ENCODE measurements at regions not wholly inside any gene's neighbourhood (a gene's known extent, or its start where the extent isn't known, plus 50 kb on each side); places are given as distances from the start of the nearest gene placed in this dataset.
A peak's percentile ranks its signal among the peaks of the same experiment; 100 is the strongest.
"Not testable (repeated sequence)": the region's sequence is repeated elsewhere in the genome, so short reads cannot be mapped to it uniquely, and the experiment has no call there.

DNA sequence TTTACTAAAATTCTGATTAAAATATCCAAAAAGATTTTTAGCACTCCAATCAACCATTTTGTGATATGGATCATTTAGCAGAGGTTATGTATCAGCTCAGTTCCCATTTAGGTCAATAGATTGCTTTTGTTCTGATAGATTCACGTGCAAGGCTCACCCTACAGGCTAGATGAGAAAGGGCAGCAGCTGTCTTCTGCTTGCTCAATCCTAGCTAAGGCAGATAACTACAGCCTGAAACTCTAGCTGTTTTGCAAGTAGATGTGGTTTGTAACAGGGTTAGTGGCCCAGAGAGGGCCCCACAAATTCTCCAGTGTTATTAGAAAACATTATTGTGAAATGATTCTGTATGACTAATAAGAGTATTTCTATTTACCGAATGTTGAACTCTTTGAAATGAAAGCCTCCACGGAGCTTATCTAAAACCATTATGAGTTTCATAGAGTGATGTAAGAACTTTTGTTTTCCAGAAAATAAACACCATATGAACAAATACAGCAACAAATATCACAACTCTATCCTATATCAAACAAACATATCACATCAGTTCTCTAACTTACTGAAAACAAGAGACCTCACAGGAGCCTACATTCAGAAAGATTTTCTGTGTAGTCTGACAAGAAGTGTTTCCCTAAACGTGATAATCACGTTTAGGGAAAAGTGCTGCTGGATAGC lies 841.9 kb upstream of the ACO1 start:
- Histone ChIP-seq H3K9me3 (no peaks in the 10 kb centered on the region), H3K27me3 (no peaks in the 10 kb centered on the region), H3K4me1 (no peaks in the 10 kb centered on the region), H3K36me3 (no peaks in the 10 kb centered on the region), H3K27ac (no peak overlapping the region), H3K4me3 (no peak overlapping the region)
- TF ChIP-seq POLR2A (IDR thresholded peaks at IDR 0.05) (no peak), CTCF (IDR thresholded peaks at IDR 0.05) (peak in 2 of 4 donors; percentile 12 to 22)
- ATAC-seq = peak in 3 of 4 donors; percentile 17 to 61 (median 41)
- no peak for DNase-seq
- whole genome bisulfite sequencing (ENCODE audit: insufficient coverage, low coverage, low lambda C conversion rate, missing lambda C conversion rate) = 15% methylated on average over 5 of the region's 5 CpGs
- intact Hi-C loops (cut with DNase I) = no loop called here

DNA sequence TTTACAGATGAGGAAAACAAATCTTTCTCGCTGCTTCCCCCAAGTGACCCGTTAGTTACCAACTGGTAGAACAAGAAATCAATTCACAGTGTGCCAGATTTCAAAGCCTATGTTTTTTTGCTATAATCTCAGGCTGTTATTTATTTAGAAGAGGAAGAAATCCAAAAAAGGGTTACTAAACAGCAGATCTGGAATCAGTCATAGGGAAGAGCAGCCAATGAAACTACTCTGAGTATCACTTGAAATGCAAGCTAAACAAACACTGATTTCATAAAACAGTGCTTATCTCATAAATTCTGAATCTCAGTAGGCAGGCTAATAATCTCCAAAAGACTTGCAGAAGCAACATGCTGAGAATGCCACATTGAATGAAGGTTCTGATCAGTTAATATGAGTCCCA lies 829.5 kb upstream of the ACO1 start:
- 36% methylated on average over 2 of the region's 2 CpGs for WGBS (ENCODE audit: insufficient coverage, low coverage, low lambda C conversion rate, missing lambda C conversion rate)
- Histone ChIP-seq H3K27me3 (no peaks in the 10 kb centered on the region), H3K9me3 (peaks cover 0 to 3% (median 0%) of the 10 kb centered on the region in 4 donors), H3K4me3 (no peak overlapping the region), H3K36me3 (no peaks in the 10 kb centered on the region), H3K4me1 (no peaks in the 10 kb centered on the region), H3K27ac (no peak overlapping the region)
- intact Hi-C loops (cut with DNase I) = no loop called here
- ATAC-seq (no peak), DNase-seq (no peak)
- TF ChIP-seq POLR2A (IDR thresholded peaks at IDR 0.05) (no peak), CTCF (IDR thresholded peaks at IDR 0.05) (no peak)

DNA sequence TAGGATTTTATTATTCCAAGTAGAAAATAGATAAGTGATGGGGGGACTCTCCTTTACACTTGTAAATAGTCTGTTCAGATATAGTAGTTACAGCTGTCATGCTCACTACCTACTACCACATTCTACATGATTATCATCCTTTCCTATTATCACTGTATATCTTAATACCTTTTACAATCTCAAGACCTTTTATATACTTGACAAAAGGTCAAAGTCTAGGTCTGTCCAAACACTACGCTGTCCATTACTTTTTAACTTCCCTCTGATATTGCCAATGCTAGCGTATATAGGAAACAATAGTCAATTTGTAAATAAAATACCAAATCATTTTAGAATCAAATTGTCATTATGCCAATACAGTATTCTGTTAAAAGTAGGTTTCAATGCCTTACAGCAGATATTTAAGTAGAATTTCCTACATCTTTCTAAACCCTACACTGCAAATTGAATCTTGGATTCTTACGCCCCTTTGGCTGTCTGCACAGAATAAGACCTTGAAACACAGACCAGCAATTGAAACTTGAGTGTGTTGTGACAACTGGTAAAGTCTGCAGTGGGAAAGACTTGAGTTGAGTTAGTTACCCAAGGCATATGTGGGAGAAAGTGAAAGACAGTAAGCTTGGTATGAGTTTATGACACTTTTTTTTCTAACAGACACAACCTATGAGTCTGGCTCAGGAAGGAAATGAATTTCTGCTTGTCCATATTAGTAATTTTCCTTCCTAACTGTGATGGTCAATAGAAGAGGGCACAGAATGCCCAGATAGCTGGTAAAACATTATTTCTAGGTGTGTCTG lies 827.6 kb upstream of the ACO1 start:
- intact Hi-C loops (cut with DNase I) = no loop called here
- Histone ChIP-seq H3K27me3 (no peaks in the 10 kb centered on the region), H3K27ac (no peak overlapping the region), H3K4me1 (no peaks in the 10 kb centered on the region), H3K9me3 (no peaks in the 10 kb centered on the region), H3K36me3 (no peaks in the 10 kb centered on the region), H3K4me3 (no peak overlapping the region)
- no peak for ATAC-seq
- WGBS (ENCODE audit: insufficient coverage, low coverage, low lambda C conversion rate, missing lambda C conversion rate) = 83% methylated on average over 3 of the region's 3 CpGs
- no peak for DNase-seq
- TF ChIP-seq POLR2A (IDR thresholded peaks at IDR 0.05) (no peak), CTCF (IDR thresholded peaks at IDR 0.05) (no peak)

DNA sequence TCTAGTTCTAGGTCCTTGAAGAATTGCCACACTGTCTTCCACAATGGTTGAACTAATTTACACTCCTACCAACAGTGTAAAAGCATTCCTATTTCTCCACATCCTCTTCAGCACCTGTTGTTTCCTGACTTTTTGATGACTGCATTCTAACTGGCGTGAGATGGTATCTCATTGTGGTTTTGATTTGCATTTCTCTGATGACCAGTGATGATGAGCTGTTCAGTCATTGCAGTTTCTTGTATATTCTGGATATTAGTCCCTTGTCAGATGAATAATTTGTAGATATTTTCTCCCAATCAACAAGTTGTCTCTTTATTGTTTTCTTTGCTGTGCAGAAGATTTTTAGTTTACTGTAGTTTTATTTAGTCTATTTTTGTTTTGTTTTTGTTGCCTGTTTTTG lies 812.3 kb upstream of the ACO1 start:
- H3K27ac ChIP-seq; H3K27me3 ChIP-seq; H3K36me3 ChIP-seq; H3K4me1 ChIP-seq; intact Hi-C loops (cut with DNase I); H3K4me3 ChIP-seq; DNase-seq; ATAC-seq; H3K9me3 ChIP-seq: not testable (repeated sequence)
- 55% methylated on average over 1 of the region's 1 CpG for WGBS (ENCODE audit: insufficient coverage, low coverage, low lambda C conversion rate, missing lambda C conversion rate)

- Histone ChIP-seq H3K27me3 (no peaks in the 10 kb centered on the region), H3K4me1 (no peaks in the 10 kb centered on the region), H3K9me3 (no peaks in the 10 kb centered on the region), H3K4me3 (no peak overlapping the region), H3K36me3 (no peaks in the 10 kb centered on the region), H3K27ac (no peak overlapping the region)
- intact Hi-C loops (cut with DNase I) = no loop called here
- DNase-seq (no peak), ATAC-seq (no peak)
- 50% methylated on average over 2 of the region's 2 CpGs for WGBS (ENCODE audit: insufficient coverage, low coverage, low lambda C conversion rate, missing lambda C conversion rate)
- TF ChIP-seq POLR2A (IDR thresholded peaks at IDR 0.05) (no peak), CTCF (IDR thresholded peaks at IDR 0.05) (no peak)
Observed at GRCh38 chr9:31573561-31573960, 810.9 kb upstream of the ACO1 start.

All from right lobe of liver (tissue), 6 donors.